ENCODE measurements at regions not wholly inside any gene's neighbourhood (a gene's known extent, or its start where the extent isn't known, plus 50 kb on each side); places are given as distances from the start of the nearest gene placed in this dataset.

- no peak for DNase-seq (ENCODE audit: extremely low read depth, low read depth, low spot score)
These were observed 1223.3 kb downstream of the MAT2B start for GRCh38 chr5:164728733-164729132.

- no peak for DNase-seq (ENCODE audit: extremely low read depth, low read depth, low spot score)
These were observed 1229.9 kb downstream of the MAT2B start for GRCh38 chr5:164735334-164735733.

- DNase-seq (ENCODE audit: extremely low read depth, low read depth, low spot score) = no peak
These were observed 1236.0 kb downstream of the MAT2B start for GRCh38 chr5:164741376-164741775.

- DNase-seq (ENCODE audit: extremely low read depth, low read depth, low spot score) = no peak
These were observed 1236.6 kb downstream of the MAT2B start for GRCh38 chr5:164742025-164742424.

GRCh38 chr5:164746723-164747122 lies 1241.3 kb downstream of the MAT2B start:
- no peak for DNase-seq (ENCODE audit: extremely low read depth, low read depth, low spot score)

- DNase-seq (ENCODE audit: extremely low read depth, low read depth, low spot score) = no peak
These were observed 1242.0 kb downstream of the MAT2B start for GRCh38 chr5:164747371-164747770.

GRCh38 chr5:164748861-164749260 lies 1243.4 kb downstream of the MAT2B start:
- no peak for DNase-seq (ENCODE audit: extremely low read depth, low read depth, low spot score)

GRCh38 chr5:164753434-164753833 lies 1248.0 kb downstream of the MAT2B start:
- no peak for DNase-seq (ENCODE audit: extremely low read depth, low read depth, low spot score)

- DNase-seq (ENCODE audit: extremely low read depth, low read depth, low spot score) = no peak
These were observed 1257.8 kb downstream of the MAT2B start for GRCh38 chr5:164763206-164763605.

- DNase-seq (ENCODE audit: extremely low read depth, low read depth, low spot score) = no peak
These were observed 1266.7 kb downstream of the MAT2B start for GRCh38 chr5:164772122-164772521.

- no peak for DNase-seq (ENCODE audit: extremely low read depth, low read depth, low spot score)
These were observed 1278.8 kb downstream of the MAT2B start for GRCh38 chr5:164784230-164784629.

GRCh38 chr5:164798110-164798509 lies 1292.7 kb downstream of the MAT2B start:
- DNase-seq (ENCODE audit: extremely low read depth, low read depth, low spot score) = no peak

- no peak for DNase-seq (ENCODE audit: extremely low read depth, low read depth, low spot score)
These were observed 1294.0 kb downstream of the MAT2B start for GRCh38 chr5:164799391-164799790.

- no peak for DNase-seq (ENCODE audit: extremely low read depth, low read depth, low spot score)
These were observed 1296.5 kb downstream of the MAT2B start for GRCh38 chr5:164801910-164802309.

- no peak for DNase-seq (ENCODE audit: extremely low read depth, low read depth, low spot score)
These were observed 1304.4 kb downstream of the MAT2B start for GRCh38 chr5:164809821-164810220.

GRCh38 chr5:164818445-164818844 lies 1313.0 kb downstream of the MAT2B start:
- DNase-seq (ENCODE audit: extremely low read depth, low read depth, low spot score) = no peak

GRCh38 chr5:164824671-164825070 lies 1319.3 kb downstream of the MAT2B start:
- DNase-seq (ENCODE audit: extremely low read depth, low read depth, low spot score) = no peak

- no peak for DNase-seq (ENCODE audit: extremely low read depth, low read depth, low spot score)
These were observed 1327.1 kb downstream of the MAT2B start for GRCh38 chr5:164832516-164832915.

GRCh38 chr5:164844348-164844747 lies 1338.9 kb downstream of the MAT2B start:
- no peak for DNase-seq (ENCODE audit: extremely low read depth, low read depth, low spot score)

GRCh38 chr5:164860896-164861295 lies 1355.5 kb downstream of the MAT2B start:
- no peak for DNase-seq (ENCODE audit: extremely low read depth, low read depth, low spot score)

- no peak for DNase-seq (ENCODE audit: extremely low read depth, low read depth, low spot score)
These were observed 1356.2 kb downstream of the MAT2B start for GRCh38 chr5:164861610-164862009.

- no peak for DNase-seq (ENCODE audit: extremely low read depth, low read depth, low spot score)
These were observed 1363.3 kb downstream of the MAT2B start for GRCh38 chr5:164868761-164869160.

- no peak for DNase-seq (ENCODE audit: extremely low read depth, low read depth, low spot score)
These were observed 1363.9 kb downstream of the MAT2B start for GRCh38 chr5:164869325-164869724.

GRCh38 chr5:164876793-164877192 lies 1371.4 kb downstream of the MAT2B start:
- DNase-seq (ENCODE audit: extremely low read depth, low read depth, low spot score) = no peak
